ENCODE measurements at regions not wholly inside any gene's neighbourhood (a gene's known extent, or its start where the extent isn't known, plus 50 kb on each side); places are given as distances from the start of the nearest gene placed in this dataset.

DNA sequence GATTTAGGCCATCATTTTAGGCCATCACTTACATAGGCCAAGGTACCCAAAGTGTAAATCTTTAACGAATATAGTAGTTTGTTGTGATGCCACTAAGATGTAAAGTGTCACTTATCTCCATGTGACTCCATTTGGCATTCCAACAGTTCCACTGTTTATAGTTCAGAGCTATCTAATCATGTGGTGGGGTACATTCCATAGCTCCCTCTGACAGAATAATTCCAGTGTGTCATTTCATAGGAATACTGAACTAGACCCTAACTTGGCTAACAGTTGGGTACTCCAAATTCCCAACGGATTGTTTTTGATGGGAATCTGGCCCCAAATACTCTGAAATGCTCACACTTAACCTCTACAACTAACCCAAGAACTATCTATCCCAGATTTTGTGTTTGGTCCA is 76.7 kb upstream of the FST start:
- TF ChIP-seq CTCF (conservative IDR thresholded peaks at IDR 0.05; ENCODE audit: low read depth, low read length) (no peak), EZH2phosphoT487 (IDR thresholded peaks at IDR 0.05; ENCODE audit: borderline replicate concordance, low read length) (no peak), EZH2 (IDR thresholded peaks at IDR 0.05; ENCODE audit: low read length, unreplicated experiment) (no peak)

Data from PC-3 (cell line).